Stimulated activated CD8-positive, alpha-beta memory T cell treated with anti-CD3 and anti-CD28 coated beads, Interleukin-15, amount 100 ng/mL, for 4 hours (primary cell): ENCODE measurements at regions not wholly inside any gene's neighbourhood (a gene's known extent, or its start where the extent isn't known, plus 50 kb on each side); places are given as distances from the start of the nearest gene placed in this dataset.
"Not testable (repeated sequence)": the region's sequence is repeated elsewhere in the genome, so short reads cannot be mapped to it uniquely, and the experiment has no call there.

Experiments
- DNase-seq, 2 donors: peaks; one replicate each; pipeline ENCODE4 v3.0.0-alpha.2; 2020; ENCODE audit warnings: low read depth in 2 of 2

- DNase-seq = no peak
These were observed 364.2 kb upstream of the CNTN3 start for GRCh38 chr3:74978684-74979083.

DNA sequence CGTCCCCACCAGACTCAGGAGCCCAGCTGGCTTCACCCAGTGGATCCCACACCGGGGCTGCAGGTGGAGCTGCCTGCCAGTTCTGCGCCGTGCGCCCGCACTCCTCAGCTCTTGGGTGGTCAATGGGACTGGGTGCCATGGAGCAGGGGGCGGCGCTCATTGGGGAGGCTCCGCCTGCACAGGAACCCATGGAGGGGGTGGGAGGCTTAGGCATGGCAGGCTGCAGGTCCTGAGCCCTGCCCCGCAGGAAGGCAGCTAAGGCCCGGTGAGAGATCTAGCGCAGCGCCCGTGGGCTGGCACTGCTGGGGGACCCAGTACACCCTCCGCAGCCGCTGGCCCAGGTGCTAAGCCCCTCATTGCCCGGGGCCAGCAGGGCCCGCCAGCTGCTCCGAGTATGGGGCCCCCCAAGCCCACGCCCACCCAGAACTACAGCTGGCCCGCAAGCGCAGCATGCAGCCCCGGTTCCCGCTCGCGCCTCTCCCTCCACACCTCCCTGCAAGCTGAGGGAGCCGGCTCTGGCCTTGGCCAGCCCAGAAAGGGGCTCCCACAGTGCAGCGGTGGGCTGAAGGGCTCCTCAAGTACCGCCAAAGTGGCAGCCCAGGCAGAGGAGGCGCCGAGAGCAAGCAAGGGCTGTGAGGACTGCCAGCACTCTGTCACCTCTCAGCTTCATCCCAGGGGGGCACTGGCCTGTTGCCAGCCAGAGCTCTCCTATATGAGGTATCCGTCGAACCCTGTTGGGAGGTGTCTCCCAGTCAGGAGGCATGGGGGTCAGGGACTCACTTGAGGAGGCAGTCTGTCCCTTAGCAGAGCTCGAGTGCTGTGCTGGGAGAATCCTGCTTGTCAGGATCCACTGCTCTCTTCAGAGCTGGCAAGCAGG is 370.8 kb upstream of the CNTN3 start:
- DNase-seq = not testable (repeated sequence)

DNA sequence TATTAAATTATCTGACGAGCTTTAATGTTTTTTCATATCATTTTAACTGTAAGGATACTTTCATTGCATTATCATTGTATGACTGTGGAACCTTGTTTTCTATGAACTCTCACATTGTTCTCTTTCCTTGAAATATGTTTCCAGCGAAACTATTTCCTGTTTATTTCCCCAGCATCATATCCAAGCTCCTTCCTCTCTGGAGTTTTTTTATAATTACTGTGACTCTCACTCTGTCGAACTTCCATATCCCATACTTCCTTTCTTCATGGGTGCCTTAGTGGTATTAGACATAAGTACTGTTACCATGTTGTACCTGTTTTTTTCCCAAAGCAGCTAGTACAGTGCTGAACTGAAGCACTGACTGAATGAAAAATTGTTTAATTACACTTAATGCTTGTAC is 373.6 kb upstream of the CNTN3 start:
- no peak for DNase-seq

GRCh38 chr3:74992898-74993297 is 378.4 kb upstream of the CNTN3 start:
- DNase-seq = no peak

GRCh38 chr3:75001330-75001729 is 386.9 kb upstream of the CNTN3 start:
- no peak for DNase-seq

- DNase-seq = no peak
These were observed 398.4 kb upstream of the CNTN3 start for GRCh38 chr3:75012791-75013331.

DNA sequence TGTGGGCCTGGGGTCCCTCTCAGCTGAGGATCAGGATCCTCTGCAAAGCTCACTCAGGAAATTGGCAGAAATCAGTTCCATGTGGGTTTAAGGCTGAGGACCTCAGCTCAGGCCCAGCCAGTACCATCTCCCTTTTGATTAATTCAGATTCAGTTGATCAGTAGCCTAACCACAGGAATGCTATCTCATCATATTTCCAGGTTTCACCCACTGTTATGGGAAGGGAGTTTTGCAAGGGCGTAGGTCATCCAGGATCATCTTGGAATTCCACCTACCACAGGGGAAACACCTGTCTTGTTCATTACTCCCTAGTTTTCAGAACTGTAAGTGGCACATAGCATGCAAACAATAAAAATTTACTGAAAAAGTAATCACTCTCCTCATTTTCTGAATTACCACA is 399.5 kb upstream of the CNTN3 start:
- no peak for DNase-seq

DNA sequence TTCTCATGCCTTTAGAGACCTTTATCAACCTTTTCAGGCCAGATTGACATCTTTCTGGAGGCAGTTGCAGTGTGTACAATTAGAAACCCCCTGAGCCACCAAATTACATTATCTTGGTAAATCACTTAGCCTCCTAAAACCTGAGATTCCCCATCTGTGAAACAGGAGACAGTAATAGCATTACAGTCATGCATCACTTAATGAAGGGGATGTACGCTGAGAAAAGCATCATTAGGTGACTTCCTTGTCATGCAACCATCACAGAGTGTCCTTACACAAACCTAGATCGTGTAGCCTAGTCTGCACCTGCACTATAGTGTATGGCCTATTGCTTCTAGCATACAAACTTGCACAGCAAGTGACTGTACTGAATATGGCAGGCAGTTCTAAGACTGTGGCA is 400.8 kb upstream of the CNTN3 start:
- DNase-seq = no peak

- no peak for DNase-seq
These were observed 420.7 kb upstream of the CNTN3 start for GRCh38 chr3:75035146-75035545.

- DNase-seq = no peak
These were observed 428.5 kb upstream of the CNTN3 start for GRCh38 chr3:75042941-75043340.

DNA sequence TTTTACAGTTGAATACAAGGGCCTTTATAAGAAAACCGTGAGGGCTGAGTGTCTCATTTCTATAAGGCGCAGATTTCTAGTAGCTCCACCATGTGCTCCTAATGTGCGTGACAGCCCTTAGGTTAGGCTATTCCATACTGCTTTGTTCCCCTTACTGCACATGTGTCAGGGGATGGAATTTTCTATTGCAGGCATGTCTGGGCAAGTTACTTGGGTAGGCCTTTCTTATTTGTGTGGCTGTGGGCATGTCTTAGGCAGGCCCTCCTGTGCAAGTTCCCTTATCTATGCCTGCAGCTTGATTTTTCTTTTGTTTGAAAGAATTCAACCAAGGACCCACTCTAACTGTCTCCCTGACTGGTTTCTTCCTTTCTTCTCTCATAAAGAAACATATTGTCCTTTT is 434.2 kb upstream of the CNTN3 start:
- DNase-seq = no peak

GRCh38 chr3:75049533-75049932 is 435.1 kb upstream of the CNTN3 start:
- no peak for DNase-seq

DNA sequence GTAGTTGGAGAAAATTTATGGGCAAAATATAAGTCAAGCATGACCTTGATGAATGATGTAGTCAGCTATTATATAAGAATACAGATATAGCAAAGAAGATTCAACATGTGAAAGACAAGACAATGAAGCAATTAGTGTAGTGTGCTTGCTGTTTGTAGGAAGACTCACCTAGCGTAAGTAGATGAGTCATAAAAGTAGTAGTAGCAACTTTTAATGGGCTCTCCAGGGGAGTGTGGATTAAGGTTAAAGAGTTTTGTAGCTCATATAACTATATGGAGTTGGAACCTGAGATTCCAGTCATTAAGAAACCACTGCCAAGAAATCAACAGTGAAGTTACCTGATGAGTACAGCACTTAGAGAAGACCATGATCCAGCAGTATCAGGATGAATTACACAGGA is 444.7 kb upstream of the CNTN3 start:
- DNase-seq = no peak

- DNase-seq = no peak
These were observed 447.3 kb upstream of the CNTN3 start for GRCh38 chr3:75061806-75062205.

GRCh38 chr3:75075158-75075557 is 460.7 kb upstream of the CNTN3 start:
- DNase-seq = no peak

DNA sequence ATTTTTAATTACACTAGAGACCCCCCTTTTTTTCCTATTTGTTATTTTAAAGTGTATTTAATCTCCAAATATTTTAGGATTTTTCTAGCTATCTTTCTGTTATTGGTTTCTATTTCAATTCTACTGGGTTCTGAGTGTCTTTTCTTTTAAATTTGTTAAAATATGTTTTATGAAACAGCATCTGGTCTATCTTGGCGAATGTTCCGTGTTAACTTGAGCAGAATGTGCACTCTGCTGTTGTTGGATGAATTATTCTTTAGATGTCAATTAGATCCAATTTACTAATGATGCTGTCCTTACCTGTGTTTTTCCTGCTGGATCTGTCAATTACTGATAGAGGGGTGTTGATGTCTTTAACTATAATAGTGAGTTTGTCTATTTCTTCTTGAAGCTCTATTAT is 462.0 kb upstream of the CNTN3 start:
- DNase-seq = no peak

DNA sequence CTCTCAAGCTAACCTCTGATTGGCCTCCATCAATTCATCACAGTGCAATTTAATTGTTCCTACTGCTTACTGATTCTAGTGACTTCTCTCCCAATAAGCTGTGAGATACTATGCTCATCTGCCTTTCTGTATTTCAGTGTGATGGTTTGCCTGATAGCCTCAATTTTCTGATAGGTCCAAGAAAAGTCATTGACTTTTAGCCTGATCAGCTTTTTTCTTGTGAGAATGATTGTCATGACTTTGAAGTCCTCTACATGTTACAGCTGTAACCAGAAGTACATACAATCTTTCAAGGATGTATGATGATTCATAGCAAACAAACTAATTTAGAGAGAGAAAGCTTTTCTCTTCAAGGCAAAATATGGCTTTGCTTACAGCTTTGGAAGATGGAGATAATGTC is 463.8 kb upstream of the CNTN3 start:
- DNase-seq = no peak

- DNase-seq = no peak
These were observed 468.4 kb upstream of the CNTN3 start for GRCh38 chr3:75082845-75083244.

DNA sequence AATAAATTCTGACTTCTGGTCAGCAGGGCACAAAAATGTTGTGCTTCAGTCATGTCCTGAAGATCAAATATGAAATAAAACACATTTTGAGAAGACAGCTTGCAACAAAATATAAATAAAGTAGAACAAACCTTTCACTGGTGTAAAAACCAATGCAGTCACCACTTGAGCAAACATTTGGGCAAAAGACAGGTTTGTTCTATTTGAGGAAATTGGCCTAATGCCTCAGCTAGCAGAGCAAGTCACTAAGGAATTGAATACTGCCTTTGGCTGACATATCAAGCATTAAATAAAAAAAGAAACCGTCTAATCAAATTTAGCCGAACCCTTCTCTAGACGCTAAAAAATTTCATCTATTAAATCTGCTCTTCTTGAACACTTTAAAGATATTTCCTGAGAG is 475.4 kb upstream of the CNTN3 start:
- DNase-seq = no peak

GRCh38 chr3:75101329-75102147 is 487.1 kb upstream of the CNTN3 start:
- no peak for DNase-seq

- no peak for DNase-seq
These were observed 496.3 kb upstream of the CNTN3 start for GRCh38 chr3:75110741-75111140.

DNA sequence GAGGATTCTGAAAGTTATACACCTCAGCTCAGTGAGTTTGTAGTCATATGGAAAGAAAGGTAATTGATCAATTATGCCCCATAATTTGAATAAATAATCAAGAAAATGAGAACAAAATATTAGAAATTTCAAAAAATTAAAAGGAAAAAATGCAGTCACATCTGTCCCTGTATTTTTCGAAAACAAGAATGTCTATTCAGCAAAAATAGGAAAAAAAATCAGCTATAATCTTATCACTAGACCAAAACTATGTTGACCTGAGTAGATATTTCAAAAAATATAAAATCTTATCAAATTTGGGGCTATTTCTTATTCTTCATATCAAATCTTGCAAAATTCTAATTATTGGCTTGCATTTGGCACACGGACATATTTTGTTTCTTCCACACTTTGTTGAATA is 501.2 kb upstream of the CNTN3 start:
- no peak for DNase-seq

- no peak for DNase-seq
These were observed 504.3 kb upstream of the CNTN3 start for GRCh38 chr3:75118779-75119178.
